HCT116 (cell line): ENCODE measurements at regions not wholly inside any gene's neighbourhood (a gene's known extent, or its start where the extent isn't known, plus 50 kb on each side); places are given as distances from the start of the nearest gene placed in this dataset.

Experiments used
- ATAC-seq: fragments of 200-7000 bp; cut with Tn5 transposase; 2 replicates; pipeline ENCODE4 v1.9.1; 2020; ENCODE audit warnings: mild to moderate bottlenecking, moderate library complexity
- BruUV-seq: library from RNA; stranded (reverse); fragments of 400-500 nt; replicated peaks from 2 replicates; lab custom pipeline; 2021; lab: Mats Ljungman, UMichigan
- CTCF ChIA-PET: fragments of 300-600 bp; sonication (Branson Sonifier 250); formaldehyde crosslinking; loops from one replicate; lab custom pipeline; 2021; ENCODE audit warnings: antibody characterized with exemption; lab: Charles Lee
- POLR2A ChIA-PET: fragments of 300-600, 350-600 bp; sonication (Branson Sonifier 250); formaldehyde crosslinking; loops from one replicate; lab custom pipeline; 2021; ENCODE audit warnings: antibody characterized with exemption; lab: Charles Lee
- RAD21 ChIA-PET, 2 experiments: fragments of 300-600 bp; sonication (Branson Sonifier 250); formaldehyde crosslinking; loops; one replicate each; lab custom pipeline; 2023; ENCODE audit warnings: low total read pairs in 2 of 2; ENCODE audit not compliant: uncharacterized antibody in 2 of 2, unreplicated experiment in 2 of 2, low non-redundant PET in 1 of 2; lab: Charles Lee
- DNase-seq: peaks from one replicate; pipeline ENCODE4 v3.0.0-alpha.2; 2010; ENCODE audit warnings: low read depth, low spot score
- H2AFZ ChIP-seq: fragments of 200-600 bp; shearing (Covaris generic), sonication (generic); 2 replicates; pipeline ENCODE4 v1.6.1; 2017; ENCODE audit warnings: low read depth, mixed run types, mixed read lengths, antibody characterized with exemption, low read length; ENCODE audit not compliant: poor library complexity, severe bottlenecking
- H3K27ac ChIP-seq: 2 replicates; pipeline ENCODE4 v1.5.1; 2012; ENCODE audit warnings: low read depth, low read length
- H3K27me3 ChIP-seq: fragments of 200-600 bp; sonication (generic); 2 replicates; pipeline ENCODE4 v1.6.1; 2016; ENCODE audit warnings: mixed run types, low read length, mixed read lengths; ENCODE audit not compliant: insufficient read depth
- H3K36me3 ChIP-seq, 2 experiments: fragments of 200-500 bp in 1 of 2; fragments of 200-600 bp in 1 of 2; sonication (Bioruptor generic) in 1 of 2; sonication (generic) in 1 of 2; 2 replicates each; pipeline versions ENCODE4 v1.5.1 to v1.6.1; 2014 to 2016; ENCODE audit warnings: low read length in 2 of 2, inconsistent platforms in 1 of 2, mixed read lengths in 1 of 2, mixed run types in 1 of 2; ENCODE audit not compliant: insufficient read depth in 2 of 2, control insufficient read depth in 1 of 2
- H3K4me1 ChIP-seq, 2 experiments: fragments of 200-600 bp in 1 of 2; sonication (generic) in 1 of 2; 2 replicates each; pipeline versions ENCODE4 v1.5.1 to v1.6.1; 2012 to 2017; ENCODE audit warnings: low read length in 2 of 2, inconsistent platforms in 1 of 2, mild to moderate bottlenecking in 1 of 2, mixed read lengths in 1 of 2, mixed run types in 1 of 2, moderate library complexity in 1 of 2; ENCODE audit not compliant: insufficient read depth in 2 of 2, control insufficient read depth in 1 of 2
- H3K4me2 ChIP-seq: fragments of 200-600 bp; sonication (generic); 2 replicates; pipeline ENCODE4 v1.6.1; 2017; ENCODE audit warnings: mixed run types, low read length, mixed read lengths
- H3K4me3 ChIP-seq, 2 experiments: fragments of 200-600 bp in 1 of 2; sonication (generic) in 1 of 2; replicated peaks in 1 of 2; 2 replicates each; pipeline ENCODE4 v1.5.1; 2011 to 2016; ENCODE audit warnings: low read length in 2 of 2, control low read depth in 1 of 2, low read depth in 1 of 2, mild to moderate bottlenecking in 1 of 2, mixed read lengths in 1 of 2, mixed run types in 1 of 2
- H3K79me2 ChIP-seq: fragments of 200-600 bp; sonication (generic); 2 replicates; pipeline ENCODE4 v1.6.1; 2017; ENCODE audit warnings: mild to moderate bottlenecking, mixed run types, low read length, moderate library complexity, mixed read lengths; ENCODE audit not compliant: insufficient read depth
- H3K9ac ChIP-seq: fragments of 200-600 bp; sonication (generic); 2 replicates; pipeline ENCODE4 v1.6.1; 2016; ENCODE audit warnings: low read length, mixed read lengths
- H3K9me2 ChIP-seq: fragments of 200-600 bp; sonication (generic), shearing (Covaris generic); 2 replicates; pipeline ENCODE4 v1.6.1; 2017; ENCODE audit warnings: mixed run types, mild to moderate bottlenecking, moderate library complexity; ENCODE audit not compliant: insufficient read depth
- H3K9me3 ChIP-seq, 2 experiments: fragments of 200-500 bp in 1 of 2; fragments of 200-600 bp in 1 of 2; sonication (Bioruptor generic) in 1 of 2; sonication (generic) in 1 of 2; 2 replicates each; pipeline ENCODE4 v1.6.1; 2014 to 2017; ENCODE audit warnings: low read length in 2 of 2, mixed read lengths in 2 of 2, inconsistent platforms in 1 of 2, low read depth in 1 of 2, mild to moderate bottlenecking in 1 of 2, mixed run types in 1 of 2, moderate library complexity in 1 of 2; ENCODE audit not compliant: control insufficient read depth in 1 of 2, insufficient read depth in 1 of 2
- H4K20me1 ChIP-seq: fragments of 200-600 bp; sonication (generic), shearing (Covaris generic); 2 replicates; pipeline ENCODE4 v1.6.1; 2017; ENCODE audit warnings: mixed run types, mild to moderate bottlenecking, moderate library complexity; ENCODE audit not compliant: insufficient read depth
- CBX3 ChIP-seq: IDR thresholded peaks from 2 replicates; pipeline ENCODE4 v1.6.1; 2012; ENCODE audit warnings: low read depth
- CTCF ChIP-seq, 3 experiments: fragments of 200-600 bp in 1 of 3; sonication (generic) in 1 of 3; IDR thresholded peaks in 2 of 3; conservative IDR thresholded peaks in 1 of 3; 2 replicates each; pipeline ENCODE4 v1.5.1; 2012 to 2017; ENCODE audit warnings: low read depth in 2 of 3, low read length in 2 of 3, antibody characterized with exemption in 1 of 3, borderline replicate concordance in 1 of 3, control low read depth in 1 of 3, mild to moderate bottlenecking in 1 of 3, mixed read lengths in 1 of 3, mixed run types in 1 of 3, moderate library complexity in 1 of 3; ENCODE audit not compliant: insufficient read depth in 1 of 3
- EGR1 ChIP-seq: IDR thresholded peaks from 2 replicates; pipeline ENCODE4 v1.6.1; 2012; ENCODE audit warnings: low read depth
- POLR2A ChIP-seq: IDR thresholded peaks from 2 replicates; pipeline ENCODE4 v1.7.0; 2011; ENCODE audit warnings: borderline replicate concordance; ENCODE audit not compliant: insufficient read depth, insufficient read length; ENCODE audit errors: extremely low read depth
- RAD21 ChIP-seq: IDR thresholded peaks from 2 replicates; pipeline ENCODE4 v1.6.1; 2012; ENCODE audit warnings: low read depth, mild to moderate bottlenecking
- SP1 ChIP-seq: IDR thresholded peaks from 2 replicates; pipeline ENCODE4 v1.6.1; 2012; ENCODE audit warnings: low read depth
- intact Hi-C: fragments of 100-400 bp; cut with micrococcal nuclease; formaldehyde crosslinking; loops from 2 replicates; pipeline ENCODE4 v1.10.0; 2022
- TF ChIP-seq, protein P1 (sequence below): IDR thresholded peaks from 2 replicates; pipeline ENCODE4 v1.6.1; 2011; ENCODE audit warnings: mild to moderate bottlenecking, low read length, moderate library complexity; ENCODE audit not compliant: insufficient replicate concordance; ENCODE audit errors: extremely low read depth

DNA sequence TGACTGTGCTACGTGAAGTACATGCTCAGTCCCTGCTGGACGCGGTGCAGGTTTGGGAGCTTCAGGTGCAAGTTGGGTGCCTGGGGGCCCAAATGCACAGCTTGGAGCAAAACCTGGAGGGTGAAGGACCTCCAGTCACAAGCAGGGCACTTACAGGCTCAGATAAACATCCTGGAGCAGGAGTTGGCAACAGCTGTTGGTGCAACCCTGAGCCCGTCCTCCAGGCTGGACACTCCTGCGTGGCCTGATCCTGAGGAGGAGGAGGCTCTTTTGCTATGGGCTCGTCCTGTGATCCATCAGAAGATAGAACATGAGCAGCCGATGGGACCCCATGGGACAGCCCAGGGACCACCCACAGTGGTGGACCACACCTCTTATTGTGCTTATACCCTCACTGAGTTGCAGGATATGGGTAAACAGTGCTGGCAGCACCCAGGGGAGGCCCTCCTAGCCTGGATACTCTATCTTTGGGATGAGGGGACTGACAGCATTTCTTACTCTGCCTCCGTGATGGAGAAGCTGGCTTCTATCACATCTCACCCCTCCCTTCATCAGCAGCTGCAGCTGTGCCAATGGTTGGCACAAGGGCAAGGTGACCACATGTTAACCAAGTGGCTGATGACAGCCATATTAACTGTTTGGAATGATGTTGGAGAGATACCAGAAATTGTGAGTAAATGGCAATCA is 301.6 kb downstream of the ZPLD1 start:
- Histone ChIP-seq H3K27me3 (no peaks in the 10 kb centered on the region), H2AFZ (no peak overlapping the region), H3K4me1 (no peaks in the 10 kb centered on the region), H3K79me2 (no peaks in the 10 kb centered on the region), H3K9me2 (no peaks in the 10 kb centered on the region), H3K4me2 (no peak overlapping the region), H3K9me3 (no peaks in the 10 kb centered on the region), H3K4me3 (no peak overlapping the region), H3K9ac (no peak overlapping the region), H3K36me3 (no peaks in the 10 kb centered on the region), H4K20me1 (no peaks in the 10 kb centered on the region), H3K27ac (no peak overlapping the region)
- ChIA-PET CTCF (no interaction called here), POLR2A (no interaction called here), RAD21 (no interaction called here)
- intact Hi-C loops = no loop called here
- DNase-seq (no peak), ATAC-seq (no peak)
- no peak for TF ChIP-seq SP1
- no peak for TF ChIP-seq CBX3
- no peak for TF ChIP-seq POLR2A
- TF ChIP-seq EGR1 = no peak
- no peak for TF ChIP-seq CTCF (IDR thresholded peaks at IDR 0.05 in 2 of 3, conservative IDR thresholded peaks at IDR 0.05 in 1 of 3; ENCODE audit: borderline replicate concordance in 1 of 3, insufficient read depth in 1 of 3, low read depth in 2 of 3, low read length in 2 of 3)
- TF ChIP-seq, protein P1, sequence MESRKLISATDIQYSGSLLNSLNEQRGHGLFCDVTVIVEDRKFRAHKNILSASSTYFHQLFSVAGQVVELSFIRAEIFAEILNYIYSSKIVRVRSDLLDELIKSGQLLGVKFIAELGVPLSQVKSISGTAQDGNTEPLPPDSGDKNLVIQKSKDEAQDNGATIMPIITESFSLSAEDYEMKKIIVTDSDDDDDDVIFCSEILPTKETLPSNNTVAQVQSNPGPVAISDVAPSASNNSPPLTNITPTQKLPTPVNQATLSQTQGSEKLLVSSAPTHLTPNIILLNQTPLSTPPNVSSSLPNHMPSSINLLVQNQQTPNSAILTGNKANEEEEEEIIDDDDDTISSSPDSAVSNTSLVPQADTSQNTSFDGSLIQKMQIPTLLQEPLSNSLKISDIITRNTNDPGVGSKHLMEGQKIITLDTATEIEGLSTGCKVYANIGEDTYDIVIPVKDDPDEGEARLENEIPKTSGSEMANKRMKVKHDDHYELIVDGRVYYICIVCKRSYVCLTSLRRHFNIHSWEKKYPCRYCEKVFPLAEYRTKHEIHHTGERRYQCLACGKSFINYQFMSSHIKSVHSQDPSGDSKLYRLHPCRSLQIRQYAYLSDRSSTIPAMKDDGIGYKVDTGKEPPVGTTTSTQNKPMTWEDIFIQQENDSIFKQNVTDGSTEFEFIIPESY = no peak
- TF ChIP-seq RAD21 = no peak
- no TSS peak for BruUV-seq
